ENCODE measurements at regions not wholly inside any gene's neighbourhood (a gene's known extent, or its start where the extent isn't known, plus 50 kb on each side); places are given as distances from the start of the nearest gene placed in this dataset.

DNA sequence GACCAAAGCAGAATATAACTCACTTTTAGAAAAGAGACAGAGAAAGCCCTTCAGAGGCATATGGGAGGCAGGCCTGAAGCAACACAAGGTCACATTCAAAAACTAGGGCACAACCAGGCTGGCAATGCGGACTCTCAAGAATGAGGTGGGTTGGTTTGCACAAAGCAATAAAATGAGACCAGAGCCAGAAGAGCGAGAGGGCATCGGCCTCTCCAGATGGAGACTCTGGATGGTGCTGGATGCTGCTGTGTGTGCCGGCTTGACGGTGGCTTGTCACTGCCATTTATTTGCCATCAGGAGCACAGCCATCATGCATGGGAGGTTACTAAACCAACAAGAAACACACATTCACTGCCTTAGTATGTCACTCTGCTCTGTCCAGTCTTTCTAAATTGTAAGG lies 649.4 kb downstream of the DIAPH3 start:
- TF ChIP-seq NR3C1 (CRISPR knock-in tag; conservative IDR thresholded peaks at IDR 0.05; ENCODE audit: low read depth) = no peak
- TF ChIP-seq, protein P1, sequence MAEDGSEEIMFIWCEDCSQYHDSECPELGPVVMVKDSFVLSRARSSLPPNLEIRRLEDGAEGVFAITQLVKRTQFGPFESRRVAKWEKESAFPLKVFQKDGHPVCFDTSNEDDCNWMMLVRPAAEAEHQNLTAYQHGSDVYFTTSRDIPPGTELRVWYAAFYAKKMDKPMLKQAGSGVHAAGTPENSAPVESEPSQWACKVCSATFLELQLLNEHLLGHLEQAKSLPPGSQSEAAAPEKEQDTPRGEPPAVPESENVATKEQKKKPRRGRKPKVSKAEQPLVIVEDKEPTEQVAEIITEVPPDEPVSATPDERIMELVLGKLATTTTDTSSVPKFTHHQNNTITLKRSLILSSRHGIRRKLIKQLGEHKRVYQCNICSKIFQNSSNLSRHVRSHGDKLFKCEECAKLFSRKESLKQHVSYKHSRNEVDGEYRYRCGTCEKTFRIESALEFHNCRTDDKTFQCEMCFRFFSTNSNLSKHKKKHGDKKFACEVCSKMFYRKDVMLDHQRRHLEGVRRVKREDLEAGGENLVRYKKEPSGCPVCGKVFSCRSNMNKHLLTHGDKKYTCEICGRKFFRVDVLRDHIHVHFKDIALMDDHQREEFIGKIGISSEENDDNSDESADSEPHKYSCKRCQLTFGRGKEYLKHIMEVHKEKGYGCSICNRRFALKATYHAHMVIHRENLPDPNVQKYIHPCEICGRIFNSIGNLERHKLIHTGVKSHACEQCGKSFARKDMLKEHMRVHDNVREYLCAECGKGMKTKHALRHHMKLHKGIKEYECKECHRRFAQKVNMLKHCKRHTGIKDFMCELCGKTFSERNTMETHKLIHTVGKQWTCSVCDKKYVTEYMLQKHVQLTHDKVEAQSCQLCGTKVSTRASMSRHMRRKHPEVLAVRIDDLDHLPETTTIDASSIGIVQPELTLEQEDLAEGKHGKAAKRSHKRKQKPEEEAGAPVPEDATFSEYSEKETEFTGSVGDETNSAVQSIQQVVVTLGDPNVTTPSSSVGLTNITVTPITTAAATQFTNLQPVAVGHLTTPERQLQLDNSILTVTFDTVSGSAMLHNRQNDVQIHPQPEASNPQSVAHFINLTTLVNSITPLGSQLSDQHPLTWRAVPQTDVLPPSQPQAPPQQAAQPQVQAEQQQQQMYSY (CRISPR knock-in tag; IDR thresholded peaks at IDR 0.05) = no peak
- TF ChIP-seq JAZF1 (CRISPR knock-in tag; IDR thresholded peaks at IDR 0.05) = no peak
- TF ChIP-seq NR2C2 (CRISPR knock-in tag; IDR thresholded peaks at IDR 0.05) = no peak
- no peak for TF ChIP-seq ZNF232 (CRISPR knock-in tag; IDR thresholded peaks at IDR 0.05)
- TF ChIP-seq PRRX2 (CRISPR knock-in tag; IDR thresholded peaks at IDR 0.05) = no peak
- TF ChIP-seq, protein P2, sequence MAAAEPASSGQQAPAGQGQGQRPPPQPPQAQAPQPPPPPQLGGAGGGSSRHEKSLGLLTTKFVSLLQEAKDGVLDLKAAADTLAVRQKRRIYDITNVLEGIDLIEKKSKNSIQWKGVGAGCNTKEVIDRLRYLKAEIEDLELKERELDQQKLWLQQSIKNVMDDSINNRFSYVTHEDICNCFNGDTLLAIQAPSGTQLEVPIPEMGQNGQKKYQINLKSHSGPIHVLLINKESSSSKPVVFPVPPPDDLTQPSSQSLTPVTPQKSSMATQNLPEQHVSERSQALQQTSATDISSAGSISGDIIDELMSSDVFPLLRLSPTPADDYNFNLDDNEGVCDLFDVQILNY (CRISPR knock-in tag; IDR thresholded peaks at IDR 0.05) = no peak
- TF ChIP-seq EMX1 (CRISPR knock-in tag; IDR thresholded peaks at IDR 0.05) = no peak
- no peak for TF ChIP-seq JUN (CRISPR knock-in tag; IDR thresholded peaks at IDR 0.05)
- no peak for TF ChIP-seq ESRRA (CRISPR knock-in tag; IDR thresholded peaks at IDR 0.05; ENCODE audit: borderline replicate concordance)
- TF ChIP-seq, protein P3, sequence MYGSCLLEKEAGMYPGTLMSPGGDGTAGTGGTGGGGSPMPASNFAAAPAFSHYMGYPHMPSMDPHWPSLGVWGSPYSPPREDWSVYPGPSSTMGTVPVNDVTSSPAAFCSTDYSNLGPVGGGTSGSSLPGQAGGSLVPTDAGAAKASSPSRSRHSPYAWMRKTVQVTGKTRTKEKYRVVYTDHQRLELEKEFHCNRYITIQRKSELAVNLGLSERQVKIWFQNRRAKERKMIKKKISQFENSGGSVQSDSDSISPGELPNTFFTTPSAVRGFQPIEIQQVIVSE (CRISPR knock-in tag; IDR thresholded peaks at IDR 0.05; ENCODE audit: borderline replicate concordance) = no peak
- TF ChIP-seq, protein P4, sequence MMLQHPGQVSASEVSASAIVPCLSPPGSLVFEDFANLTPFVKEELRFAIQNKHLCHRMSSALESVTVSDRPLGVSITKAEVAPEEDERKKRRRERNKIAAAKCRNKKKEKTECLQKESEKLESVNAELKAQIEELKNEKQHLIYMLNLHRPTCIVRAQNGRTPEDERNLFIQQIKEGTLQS (CRISPR knock-in tag; conservative IDR thresholded peaks at IDR 0.05) = no peak
- TF ChIP-seq NFYB (CRISPR knock-in tag; conservative IDR thresholded peaks at IDR 0.05; ENCODE audit: low read depth) = no peak
- TF ChIP-seq FOXP1 (CRISPR knock-in tag; IDR thresholded peaks at IDR 0.05; ENCODE audit: borderline replicate concordance) = no peak
- TF ChIP-seq GTF2I (CRISPR knock-in tag; conservative IDR thresholded peaks at IDR 0.05) = no peak
- TF ChIP-seq, protein P5, sequence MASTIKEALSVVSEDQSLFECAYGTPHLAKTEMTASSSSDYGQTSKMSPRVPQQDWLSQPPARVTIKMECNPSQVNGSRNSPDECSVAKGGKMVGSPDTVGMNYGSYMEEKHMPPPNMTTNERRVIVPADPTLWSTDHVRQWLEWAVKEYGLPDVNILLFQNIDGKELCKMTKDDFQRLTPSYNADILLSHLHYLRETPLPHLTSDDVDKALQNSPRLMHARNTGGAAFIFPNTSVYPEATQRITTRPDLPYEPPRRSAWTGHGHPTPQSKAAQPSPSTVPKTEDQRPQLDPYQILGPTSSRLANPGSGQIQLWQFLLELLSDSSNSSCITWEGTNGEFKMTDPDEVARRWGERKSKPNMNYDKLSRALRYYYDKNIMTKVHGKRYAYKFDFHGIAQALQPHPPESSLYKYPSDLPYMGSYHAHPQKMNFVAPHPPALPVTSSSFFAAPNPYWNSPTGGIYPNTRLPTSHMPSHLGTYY (CRISPR knock-in tag; IDR thresholded peaks at IDR 0.05) = no peak
- no peak for TF ChIP-seq NR1H2 (CRISPR knock-in tag; IDR thresholded peaks at IDR 0.05)
- TF ChIP-seq, protein P6, sequence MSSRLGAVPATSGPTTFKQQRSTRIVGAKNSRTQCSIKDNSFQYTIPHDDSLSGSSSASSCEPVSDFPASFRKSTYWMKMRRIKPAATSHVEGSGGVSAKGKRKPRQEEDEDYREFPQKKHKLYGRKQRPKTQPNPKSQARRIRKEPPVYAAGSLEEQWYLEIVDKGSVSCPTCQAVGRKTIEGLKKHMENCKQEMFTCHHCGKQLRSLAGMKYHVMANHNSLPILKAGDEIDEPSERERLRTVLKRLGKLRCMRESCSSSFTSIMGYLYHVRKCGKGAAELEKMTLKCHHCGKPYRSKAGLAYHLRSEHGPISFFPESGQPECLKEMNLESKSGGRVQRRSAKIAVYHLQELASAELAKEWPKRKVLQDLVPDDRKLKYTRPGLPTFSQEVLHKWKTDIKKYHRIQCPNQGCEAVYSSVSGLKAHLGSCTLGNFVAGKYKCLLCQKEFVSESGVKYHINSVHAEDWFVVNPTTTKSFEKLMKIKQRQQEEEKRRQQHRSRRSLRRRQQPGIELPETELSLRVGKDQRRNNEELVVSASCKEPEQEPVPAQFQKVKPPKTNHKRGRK (CRISPR knock-in tag; IDR thresholded peaks at IDR 0.05; ENCODE audit: borderline replicate concordance) = no peak
- ChIA-PET CTCF (no interaction called here), POLR2A (no interaction called here)
- Mint-ChIP-seq H3K4me1 (peaks cover 4% of the 10 kb centered on the region; the same call in 1 of the 2 replicates), H3K27me3 (ENCODE audit: low read depth) (no peaks in the 10 kb centered on the region), H3K4me3 (no peak overlapping the region), H3K27ac (no peak overlapping the region), H3K9me3 (no peaks in the 10 kb centered on the region), H3K36me3 (no peaks in the 10 kb centered on the region)
- no peak for ATAC-seq
- DNase-seq (ENCODE audit: low spot score) = no peak

DNA sequence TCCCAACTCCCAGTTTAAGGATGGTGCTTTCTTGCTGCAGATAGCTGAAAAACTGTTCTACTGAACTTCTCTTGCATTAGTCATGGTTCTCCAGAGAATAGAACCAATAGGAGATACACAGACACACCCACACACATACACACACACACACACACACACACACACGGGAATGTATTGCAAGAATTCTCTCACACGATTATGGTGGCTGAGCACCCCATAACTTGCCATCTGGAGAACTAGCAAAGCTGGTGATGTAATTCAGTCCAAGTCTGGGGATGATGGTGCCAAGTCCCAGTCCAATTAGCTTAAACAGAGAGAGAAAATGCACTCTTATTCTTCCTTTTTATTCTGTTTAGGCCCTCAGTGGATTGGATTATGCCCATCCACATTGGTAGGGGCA lies 643.9 kb downstream of the DIAPH3 start:
- Mint-ChIP-seq H3K4me3 (no peak overlapping the region), H3K36me3 (no peaks in the 10 kb centered on the region), H3K4me1 (peaks cover 8% of the 10 kb centered on the region), H3K27me3 (ENCODE audit: low read depth) (no peaks in the 10 kb centered on the region), H3K27ac (no peak overlapping the region), H3K9me3 (no peaks in the 10 kb centered on the region)
- ChIA-PET CTCF (no interaction called here), POLR2A (no interaction called here)
- DNase-seq (ENCODE audit: low spot score) (no peak), ATAC-seq (no peak)
- TF ChIP-seq CREM (CRISPR knock-in tag; IDR thresholded peaks at IDR 0.05) (no peak), ZNF138 (CRISPR knock-in tag; conservative IDR thresholded peaks at IDR 0.05) (no peak)
- TF ChIP-seq, protein P7, sequence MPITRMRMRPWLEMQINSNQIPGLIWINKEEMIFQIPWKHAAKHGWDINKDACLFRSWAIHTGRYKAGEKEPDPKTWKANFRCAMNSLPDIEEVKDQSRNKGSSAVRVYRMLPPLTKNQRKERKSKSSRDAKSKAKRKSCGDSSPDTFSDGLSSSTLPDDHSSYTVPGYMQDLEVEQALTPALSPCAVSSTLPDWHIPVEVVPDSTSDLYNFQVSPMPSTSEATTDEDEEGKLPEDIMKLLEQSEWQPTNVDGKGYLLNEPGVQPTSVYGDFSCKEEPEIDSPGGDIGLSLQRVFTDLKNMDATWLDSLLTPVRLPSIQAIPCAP (CRISPR knock-in tag; IDR thresholded peaks at IDR 0.05) = no peak
- TF ChIP-seq, protein P8, sequence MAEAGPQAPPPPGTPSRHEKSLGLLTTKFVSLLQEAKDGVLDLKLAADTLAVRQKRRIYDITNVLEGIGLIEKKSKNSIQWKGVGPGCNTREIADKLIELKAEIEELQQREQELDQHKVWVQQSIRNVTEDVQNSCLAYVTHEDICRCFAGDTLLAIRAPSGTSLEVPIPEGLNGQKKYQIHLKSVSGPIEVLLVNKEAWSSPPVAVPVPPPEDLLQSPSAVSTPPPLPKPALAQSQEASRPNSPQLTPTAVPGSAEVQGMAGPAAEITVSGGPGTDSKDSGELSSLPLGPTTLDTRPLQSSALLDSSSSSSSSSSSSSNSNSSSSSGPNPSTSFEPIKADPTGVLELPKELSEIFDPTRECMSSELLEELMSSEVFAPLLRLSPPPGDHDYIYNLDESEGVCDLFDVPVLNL (CRISPR knock-in tag; IDR thresholded peaks at IDR 0.05; ENCODE audit: borderline replicate concordance, low read depth) = no peak
- TF ChIP-seq, protein P2 (CRISPR knock-in tag; IDR thresholded peaks at IDR 0.05) = no peak
- TF ChIP-seq, protein P9, sequence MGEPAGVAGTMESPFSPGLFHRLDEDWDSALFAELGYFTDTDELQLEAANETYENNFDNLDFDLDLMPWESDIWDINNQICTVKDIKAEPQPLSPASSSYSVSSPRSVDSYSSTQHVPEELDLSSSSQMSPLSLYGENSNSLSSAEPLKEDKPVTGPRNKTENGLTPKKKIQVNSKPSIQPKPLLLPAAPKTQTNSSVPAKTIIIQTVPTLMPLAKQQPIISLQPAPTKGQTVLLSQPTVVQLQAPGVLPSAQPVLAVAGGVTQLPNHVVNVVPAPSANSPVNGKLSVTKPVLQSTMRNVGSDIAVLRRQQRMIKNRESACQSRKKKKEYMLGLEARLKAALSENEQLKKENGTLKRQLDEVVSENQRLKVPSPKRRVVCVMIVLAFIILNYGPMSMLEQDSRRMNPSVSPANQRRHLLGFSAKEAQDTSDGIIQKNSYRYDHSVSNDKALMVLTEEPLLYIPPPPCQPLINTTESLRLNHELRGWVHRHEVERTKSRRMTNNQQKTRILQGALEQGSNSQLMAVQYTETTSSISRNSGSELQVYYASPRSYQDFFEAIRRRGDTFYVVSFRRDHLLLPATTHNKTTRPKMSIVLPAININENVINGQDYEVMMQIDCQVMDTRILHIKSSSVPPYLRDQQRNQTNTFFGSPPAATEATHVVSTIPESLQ (CRISPR knock-in tag; IDR thresholded peaks at IDR 0.05) = no peak

Data from WTC11 (cell line).